PC-3 (cell line): ENCODE measurements at regions not wholly inside any gene's neighbourhood (a gene's known extent, or its start where the extent isn't known, plus 50 kb on each side); places are given as distances from the start of the nearest gene placed in this dataset.

Source experiments
- CTCF ChIP-seq: fragments of 300-600 bp; sonication (generic); conservative IDR thresholded peaks from 2 replicates; pipeline ENCODE4 v1.5.1; 2017; ENCODE audit warnings: antibody characterized with exemption, low read depth, mild to moderate bottlenecking, low read length
- EZH2 ChIP-seq: fragments of 300-600 bp; sonication (generic); IDR thresholded peaks from one replicate; pipeline ENCODE4 v1.6.1; 2017; ENCODE audit warnings: antibody characterized with exemption, mild to moderate bottlenecking, low read length; ENCODE audit not compliant: unreplicated experiment

- no peak for TF ChIP-seq CTCF
- no peak for TF ChIP-seq EZH2
These were observed 97.0 kb upstream of the ANKRD55 start for GRCh38 chr5:56330167-56330566.
